GM04503 (cell line): ENCODE measurements at regions not wholly inside any gene's neighbourhood (a gene's known extent, or its start where the extent isn't known, plus 50 kb on each side); places are given as distances from the start of the nearest gene placed in this dataset.
"Not testable (repeated sequence)": the region's sequence is repeated elsewhere in the genome, so short reads cannot be mapped to it uniquely, and the experiment has no call there.

Source experiments
- DNase-seq: peaks from one replicate; pipeline ENCODE4 v3.0.0-alpha.2; 2012; ENCODE audit warnings: low read depth

DNA sequence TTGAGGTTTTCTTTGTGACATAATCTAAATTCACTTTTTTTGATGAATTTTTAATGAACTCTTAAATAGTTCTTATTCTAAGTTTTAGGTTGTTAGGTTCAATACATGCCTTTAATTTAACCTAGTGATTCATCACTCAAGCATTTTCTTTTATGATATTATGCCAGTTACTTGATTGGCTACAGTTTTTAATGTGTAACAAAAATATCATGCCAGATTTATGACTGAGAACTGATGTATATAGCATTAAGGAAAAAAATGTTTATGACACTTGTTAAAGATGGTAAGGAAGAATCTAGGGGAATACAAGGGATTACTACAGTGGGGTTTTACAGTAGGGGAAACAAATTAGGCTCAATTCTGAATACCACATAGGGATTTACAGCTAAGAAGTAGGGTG, 103.1 kb downstream of the VGLL3 start:
- DNase-seq: no peak

DNA sequence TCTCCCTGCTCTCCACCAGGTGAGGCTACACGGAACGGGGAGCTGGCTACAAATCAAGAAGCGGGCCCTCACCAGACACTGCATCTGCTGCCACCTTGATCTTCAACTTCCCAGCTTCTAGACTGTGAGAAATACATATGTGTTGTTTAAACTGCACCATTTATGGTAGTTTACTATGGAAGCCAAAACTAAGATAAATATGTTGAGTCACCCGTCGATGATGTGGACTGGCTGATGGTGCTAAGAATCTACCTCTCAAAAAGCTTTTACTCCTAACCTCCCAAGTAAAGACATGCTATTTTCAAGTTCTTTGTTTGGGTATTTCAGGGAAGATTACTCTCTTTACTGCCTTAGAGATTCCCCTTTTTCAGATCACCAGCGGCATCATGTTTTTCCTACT, 110.9 kb downstream of the VGLL3 start:
- no peak for DNase-seq

DNA sequence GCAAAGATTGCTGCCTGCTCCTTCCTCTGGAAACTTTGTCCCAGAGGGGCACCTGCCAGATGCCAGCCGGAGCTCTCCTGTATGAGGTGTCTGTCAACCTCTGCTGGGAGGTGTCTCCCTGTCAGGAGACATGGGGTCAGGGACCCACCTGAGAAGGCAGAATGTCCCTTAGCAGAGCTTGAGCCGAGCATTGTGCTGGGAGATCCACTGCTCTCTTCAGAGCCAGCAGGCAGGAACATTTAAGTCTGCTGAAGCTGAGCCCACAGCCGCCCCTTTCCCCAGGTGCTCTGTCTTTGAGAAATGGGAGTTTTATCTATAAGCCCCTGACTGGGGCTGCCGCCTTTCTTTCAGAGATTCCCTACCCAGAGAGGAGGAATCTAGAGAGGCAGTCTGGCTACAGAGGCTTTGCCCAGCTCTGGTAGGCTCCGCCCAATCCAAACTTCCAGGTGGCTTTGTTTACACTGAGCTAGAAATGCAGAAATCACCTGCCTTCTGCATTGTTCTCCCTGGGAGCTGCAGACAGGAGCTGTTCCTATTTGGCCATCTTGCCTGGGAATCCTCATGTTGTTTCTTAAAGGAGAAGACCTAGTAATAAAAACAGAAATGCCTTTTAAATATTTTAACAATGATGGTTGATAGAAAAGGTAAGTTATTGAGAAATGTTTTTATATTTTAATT, 114.3 kb downstream of the VGLL3 start:
- DNase-seq: not testable (repeated sequence)

DNA sequence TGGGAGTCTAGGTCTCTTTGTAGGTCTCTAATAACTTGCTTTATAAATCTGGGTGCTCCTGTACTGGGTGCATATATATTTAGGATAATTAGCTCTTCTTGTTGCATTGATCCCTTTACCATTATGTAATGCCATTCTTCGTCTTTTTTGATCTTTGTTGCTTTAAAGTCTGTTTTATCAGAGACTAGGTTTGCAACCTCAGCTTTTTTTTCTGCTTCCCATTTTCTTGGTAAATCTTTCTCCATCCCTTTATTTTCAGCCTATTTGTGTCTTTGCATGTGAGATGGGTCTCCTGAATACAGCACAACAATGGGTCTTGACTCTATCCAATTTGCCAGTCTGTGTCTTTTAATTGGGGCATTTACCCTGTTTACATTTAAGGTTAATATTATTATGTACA, 116.2 kb downstream of the VGLL3 start:
- DNase-seq: not testable (repeated sequence)

DNA sequence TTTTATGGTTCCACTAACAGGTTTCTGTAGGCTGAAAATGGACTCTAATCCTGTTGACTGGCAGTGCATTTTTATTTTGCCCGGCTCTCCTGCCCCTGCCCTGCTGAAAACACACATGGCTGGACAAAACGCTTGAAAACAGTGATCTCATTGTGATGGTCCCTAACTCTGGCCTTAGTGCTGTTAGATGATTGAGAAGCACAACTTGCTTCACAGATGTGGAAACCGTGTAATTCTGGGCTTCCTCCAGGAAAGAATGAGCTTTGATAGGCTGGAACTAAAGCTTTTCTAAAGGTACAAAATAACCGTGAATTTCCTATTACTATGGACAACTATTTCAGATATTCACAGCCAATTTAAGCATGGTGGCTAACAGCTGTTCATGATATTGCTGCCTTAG, 121.4 kb downstream of the VGLL3 start:
- no peak for DNase-seq

DNA sequence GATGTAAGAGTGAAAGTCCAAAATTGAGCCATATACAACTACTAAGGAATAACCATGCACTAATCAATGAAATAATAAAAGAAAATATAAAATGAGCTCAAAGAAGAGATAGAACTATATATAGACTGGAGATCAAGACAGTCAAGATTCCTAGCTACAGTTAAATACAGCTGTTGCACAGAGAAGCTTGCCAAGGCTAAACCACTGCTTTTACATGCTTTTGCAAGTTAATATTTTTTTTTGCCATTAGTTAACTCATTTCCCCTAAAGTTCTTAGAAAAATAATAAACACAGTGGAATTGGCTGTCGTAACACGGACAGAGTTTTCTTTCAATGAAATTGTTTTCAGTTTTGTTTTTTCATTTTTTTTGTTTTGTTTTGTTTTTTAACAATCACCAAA, 123.0 kb downstream of the VGLL3 start:
- DNase-seq: peak; percentile 37

DNA sequence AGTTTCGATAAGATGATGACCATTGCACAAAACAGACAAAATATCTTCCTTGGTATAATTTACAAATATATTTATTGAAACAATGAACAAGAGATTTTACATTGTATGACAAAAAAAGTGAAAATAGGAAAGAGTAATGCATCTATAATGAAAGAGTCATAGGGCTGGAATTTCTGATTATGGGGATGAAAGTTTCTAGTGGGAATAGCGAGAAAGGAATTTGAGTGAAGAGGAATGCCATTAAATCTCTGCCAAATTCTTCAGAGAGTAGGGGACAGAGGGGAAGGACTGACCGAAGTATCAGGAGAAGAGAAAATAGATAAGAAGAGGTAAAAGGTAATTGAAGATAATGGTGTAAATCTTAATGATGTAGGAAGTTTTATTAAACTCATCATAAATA, 125.4 kb downstream of the VGLL3 start:
- peak; percentile 37 for DNase-seq

DNA sequence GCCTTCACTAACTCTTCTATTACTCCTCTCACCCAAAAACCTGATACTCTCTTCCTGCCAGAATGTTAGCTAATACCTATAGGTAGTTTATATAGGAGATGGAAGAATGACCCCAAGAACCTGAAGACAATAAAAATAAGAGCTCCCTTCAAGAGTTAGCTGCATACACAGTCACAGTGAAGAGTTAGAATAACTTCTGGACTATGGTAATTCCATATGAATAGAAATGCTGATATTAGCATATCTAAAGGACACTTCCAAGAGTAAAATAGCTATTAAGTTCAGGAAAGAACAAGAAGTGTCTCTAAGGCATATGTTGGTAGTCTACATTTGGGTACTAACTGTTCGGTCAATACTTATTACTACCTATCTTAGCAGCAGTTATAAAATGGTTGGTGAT, 134.2 kb downstream of the VGLL3 start:
- no peak for DNase-seq

DNA sequence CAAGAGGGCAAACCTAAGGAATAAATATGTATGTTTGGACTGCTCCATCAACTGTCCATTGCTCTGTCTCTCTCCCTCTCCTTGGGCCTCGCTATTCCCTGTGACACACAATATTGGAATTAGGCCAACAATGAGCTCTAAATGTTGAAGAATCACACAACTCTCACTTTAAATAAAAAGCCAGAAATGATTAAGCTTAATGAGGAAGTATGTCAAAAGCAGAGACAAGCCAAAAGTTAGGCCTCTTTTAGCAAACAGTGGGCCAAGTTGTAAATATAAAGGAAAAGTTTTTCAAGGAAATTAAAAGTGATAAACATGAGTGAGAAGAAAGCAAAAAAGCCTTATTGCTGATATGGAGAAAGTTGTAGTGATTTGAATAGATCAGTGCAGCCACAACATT, 141.0 kb downstream of the VGLL3 start:
- no peak for DNase-seq

DNA sequence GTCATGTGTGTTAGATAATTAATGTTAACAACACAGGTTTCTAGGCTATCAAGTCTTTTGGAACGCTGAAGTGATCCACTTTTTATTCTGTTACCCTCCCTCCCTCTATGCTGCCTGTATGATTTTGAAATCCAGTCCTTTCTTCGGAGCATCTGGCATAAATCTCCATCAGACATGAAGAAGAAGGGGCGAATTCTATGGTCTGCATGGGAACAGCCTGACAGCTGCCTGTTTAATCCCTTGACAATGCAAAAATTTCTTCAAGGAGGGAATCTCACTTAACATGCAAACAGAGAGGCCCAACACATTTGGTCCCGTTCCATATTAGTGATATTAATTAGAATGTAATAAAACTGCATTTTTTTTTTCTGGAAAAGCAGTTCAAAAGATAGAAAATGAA, 145.2 kb downstream of the VGLL3 start:
- no peak for DNase-seq

DNA sequence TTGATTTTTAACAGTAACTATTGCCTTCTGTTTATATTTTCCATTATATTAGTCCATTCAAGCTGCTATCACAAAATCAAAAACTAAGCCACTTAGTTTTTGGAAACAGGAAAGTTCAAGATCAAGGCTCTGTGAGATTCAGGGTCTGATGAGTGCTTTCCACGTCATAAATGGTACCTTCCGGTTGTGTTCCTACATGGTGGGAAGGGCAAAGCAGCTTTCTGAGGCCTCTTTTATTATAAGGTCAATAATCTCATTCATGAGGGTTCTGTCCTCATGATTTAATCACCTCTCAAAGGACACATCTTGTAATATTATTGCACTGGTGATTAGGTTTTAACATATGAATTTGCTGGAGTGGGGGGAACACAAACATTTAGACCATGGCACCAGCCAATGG, 152.0 kb downstream of the VGLL3 start:
- no peak for DNase-seq

DNA sequence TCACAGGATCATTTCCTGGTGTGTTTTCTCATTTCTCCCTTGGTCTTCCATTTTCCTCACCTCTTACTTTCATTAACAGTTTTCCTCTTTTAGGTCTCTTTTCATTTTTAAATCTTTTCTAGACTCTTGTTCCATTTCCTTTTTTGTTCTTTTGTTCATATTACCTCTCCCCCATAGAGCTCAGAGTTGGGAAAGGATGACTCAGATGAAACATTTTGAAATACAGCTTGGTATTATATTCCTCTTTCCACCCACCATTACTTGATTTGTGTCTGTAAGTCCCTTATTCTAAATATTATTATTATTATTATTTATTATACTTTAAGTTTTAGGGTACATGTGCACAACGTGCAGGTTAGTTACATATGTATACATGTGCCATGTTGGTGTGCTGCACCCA, 153.1 kb downstream of the VGLL3 start:
- DNase-seq: no peak

DNA sequence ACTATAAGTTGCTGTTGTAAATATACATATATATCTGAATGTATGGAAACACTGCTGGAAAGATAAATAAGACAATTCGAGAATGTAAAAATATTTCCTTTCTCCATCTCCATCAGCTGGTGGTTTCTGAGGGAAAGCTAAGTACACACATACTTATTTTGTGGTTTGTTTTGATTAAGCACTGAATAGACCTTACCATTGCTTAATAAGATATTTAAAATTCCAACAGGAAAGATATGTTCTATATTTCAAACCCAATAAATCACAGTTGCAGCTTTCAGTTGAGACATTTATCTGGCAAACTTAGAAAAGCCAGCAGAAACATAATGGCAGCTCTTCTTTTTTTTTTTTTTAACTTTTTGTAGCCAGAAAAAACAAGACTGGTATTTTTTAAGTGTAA, 160.4 kb downstream of the VGLL3 start:
- DNase-seq: peak; percentile 21

DNA sequence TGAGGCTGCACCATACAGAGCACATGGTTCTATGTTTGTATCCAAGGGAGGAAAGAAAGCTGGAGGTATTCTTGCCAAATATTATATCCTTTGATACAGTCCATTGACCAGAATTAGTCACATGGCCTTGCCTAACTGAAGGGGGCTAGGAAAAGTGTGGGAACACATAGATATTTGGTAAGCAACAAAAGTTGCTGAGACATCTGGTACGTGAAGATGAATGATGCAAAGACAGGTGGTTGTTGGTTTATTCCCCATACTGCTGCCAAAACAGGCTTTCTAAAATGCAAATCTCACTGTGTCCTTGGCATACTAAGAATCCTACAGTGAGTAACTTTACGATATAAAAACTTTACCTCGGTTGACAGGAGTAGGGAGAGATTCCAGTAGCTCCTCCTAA, 162.2 kb downstream of the VGLL3 start:
- no peak for DNase-seq

DNA sequence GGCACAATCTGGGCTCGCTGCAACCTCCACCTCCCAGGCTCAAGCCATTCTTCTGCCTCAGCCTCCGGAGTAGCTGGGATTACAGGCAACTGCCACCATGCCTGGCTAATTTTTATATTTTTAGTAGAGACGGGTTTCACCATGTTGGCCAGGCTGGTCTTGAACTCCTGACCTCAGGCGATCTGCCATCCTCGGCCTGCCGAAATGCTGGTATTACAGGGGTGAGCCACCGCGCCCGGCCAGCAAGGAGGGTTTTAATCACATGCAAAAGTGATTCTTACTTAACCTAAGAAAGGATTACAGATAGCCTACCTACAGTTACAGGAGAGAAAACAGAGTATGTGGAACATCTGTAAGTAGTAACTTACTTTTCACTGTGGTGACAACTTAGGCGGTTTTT, 163.4 kb downstream of the VGLL3 start:
- not testable (repeated sequence) for DNase-seq

DNA sequence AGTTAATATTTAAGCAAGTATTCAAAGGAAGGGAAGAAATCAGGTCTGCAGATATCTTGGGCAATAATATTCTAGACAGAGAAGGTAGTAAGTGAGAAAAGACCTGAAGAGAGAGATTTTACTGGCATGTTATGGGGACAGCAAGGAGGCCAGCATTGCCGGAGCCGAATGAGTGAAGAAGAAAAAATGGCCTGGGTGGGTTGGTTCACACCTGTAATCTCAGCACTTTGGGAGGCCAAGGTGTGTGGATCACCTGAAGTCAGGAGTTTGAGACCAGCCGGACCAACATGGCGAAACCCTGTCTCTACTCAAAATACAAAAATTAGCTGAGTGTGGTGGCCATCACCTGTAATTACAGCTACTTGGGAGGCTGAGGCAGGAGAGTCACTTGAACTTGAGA, 164.7 kb downstream of the VGLL3 start:
- no peak for DNase-seq

DNA sequence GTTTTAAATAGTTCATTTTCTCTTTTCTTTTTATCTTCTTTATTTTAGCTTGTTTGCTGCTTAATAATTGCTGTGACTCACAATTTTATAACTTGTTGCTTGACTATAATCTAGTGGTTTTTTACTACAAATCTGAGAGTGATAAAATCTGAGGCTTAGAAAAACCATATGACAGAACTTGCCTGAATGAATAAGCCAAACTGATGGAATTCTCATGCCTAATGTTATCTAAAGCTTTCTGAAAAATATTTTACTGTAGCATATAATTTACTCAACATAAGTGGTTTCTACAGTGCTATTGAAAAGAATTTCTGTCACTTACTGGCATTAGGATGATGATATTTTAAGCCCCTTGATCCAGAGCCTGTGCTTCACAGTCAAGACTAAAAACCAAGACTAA, 175.1 kb downstream of the VGLL3 start:
- DNase-seq: peak; percentile 27

DNA sequence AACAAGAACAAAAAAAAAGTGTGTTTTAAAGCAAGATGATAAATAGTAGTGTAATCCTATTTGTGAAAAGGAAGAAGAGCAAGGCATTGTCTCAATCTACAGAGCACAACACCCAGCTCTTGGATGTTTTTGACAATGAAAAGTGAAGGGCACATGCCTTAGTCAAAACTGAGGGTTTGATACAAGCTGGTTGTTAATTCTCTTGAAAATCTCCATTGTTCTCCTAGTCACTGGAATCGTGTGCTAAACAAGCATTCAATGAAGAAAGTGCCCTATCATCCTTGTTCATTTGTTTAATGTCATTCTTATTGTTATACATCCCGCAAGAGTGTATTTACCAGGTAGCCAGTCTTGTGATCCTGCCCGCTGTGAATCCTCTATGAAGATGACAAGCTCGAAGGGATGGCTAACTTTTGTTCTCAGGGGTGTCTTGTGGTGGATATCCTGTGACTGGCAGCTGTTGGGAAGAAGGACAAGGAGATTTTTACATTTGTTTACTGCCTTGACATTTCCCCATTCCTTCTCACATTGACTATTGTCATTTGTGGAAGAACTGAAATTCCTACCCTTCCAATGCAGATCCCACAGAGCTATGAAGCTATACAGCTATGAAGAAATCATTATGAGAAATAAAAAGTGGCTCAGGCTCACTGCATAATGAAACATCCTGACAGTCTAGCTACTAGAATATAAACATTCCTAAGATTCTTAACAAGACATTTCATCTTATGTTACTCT, 175.9 kb downstream of the VGLL3 start:
- DNase-seq: peak; percentile 37

DNA sequence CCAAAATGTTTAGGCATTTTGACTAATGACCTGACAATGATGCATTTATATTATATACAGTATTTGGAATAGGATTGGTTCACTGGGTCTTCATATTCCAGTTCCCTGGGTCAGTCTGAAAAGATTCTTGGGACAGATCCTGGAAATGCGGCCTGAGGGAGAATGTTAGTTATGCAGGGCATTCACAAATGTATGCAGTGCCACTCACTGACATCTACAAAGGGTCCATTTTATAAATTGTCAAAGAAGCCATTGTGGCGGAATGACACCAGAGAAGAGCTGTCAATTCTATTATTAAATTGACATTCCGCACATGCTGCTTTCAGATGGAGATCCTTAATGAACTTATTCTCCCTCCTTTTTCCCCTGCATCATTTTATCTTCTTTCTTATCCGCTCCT, 176.6 kb downstream of the VGLL3 start:
- DNase-seq: no peak

DNA sequence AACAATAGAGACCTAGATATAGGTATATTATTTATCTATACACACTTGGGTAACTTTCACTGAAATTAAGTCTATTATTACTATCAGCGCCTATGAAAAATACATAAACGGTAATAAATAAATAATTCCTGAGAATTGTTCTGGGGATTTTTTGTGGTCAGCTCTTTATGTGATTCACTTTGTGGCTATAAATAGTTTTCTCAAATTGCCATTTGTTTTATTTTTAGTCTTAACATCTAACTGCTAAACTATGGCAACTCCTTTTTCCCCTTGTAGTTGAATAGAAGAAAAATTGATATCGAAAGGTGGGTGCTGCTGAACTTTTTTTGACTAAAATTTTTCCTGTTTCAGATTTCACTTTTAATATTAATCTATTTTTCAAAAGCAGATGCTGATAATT, 189.0 kb downstream of the VGLL3 start:
- DNase-seq: no peak

DNA sequence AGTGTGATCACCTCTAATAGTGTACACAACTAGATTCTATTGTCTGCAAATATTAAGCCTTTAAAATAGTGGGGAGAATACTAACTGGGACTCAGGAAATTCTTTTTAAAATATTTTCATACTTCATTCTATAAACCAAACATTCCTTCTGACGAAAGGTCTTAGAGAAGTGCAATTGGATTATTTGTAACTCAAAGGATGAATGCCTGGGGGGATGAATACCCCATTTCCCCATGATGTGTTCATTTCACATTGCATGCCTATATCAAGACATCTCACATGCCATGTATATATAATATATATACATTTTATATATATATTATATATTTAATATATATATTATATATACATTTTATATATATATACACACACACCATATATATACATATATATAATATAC, 189.9 kb downstream of the VGLL3 start:
- no peak for DNase-seq

DNA sequence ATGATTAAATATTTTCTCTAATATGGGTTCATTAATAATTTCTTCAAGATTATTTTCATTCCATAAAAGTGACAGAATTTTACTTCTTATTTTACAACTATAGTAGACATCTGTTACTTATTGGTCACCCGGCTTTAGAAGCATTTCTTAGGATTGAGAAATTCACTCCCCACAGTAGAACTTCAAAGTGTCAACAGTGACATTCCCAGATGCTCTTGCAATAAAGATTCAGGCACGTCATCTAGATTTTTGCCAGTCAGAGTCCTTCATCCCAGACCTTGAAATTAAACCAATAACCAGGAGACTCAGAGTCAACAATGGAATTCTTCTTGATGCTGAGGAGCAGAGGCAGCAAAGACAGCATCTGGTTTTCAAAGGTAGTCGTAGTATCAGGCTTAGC, 190.8 kb downstream of the VGLL3 start:
- peak; percentile 51 for DNase-seq

DNA sequence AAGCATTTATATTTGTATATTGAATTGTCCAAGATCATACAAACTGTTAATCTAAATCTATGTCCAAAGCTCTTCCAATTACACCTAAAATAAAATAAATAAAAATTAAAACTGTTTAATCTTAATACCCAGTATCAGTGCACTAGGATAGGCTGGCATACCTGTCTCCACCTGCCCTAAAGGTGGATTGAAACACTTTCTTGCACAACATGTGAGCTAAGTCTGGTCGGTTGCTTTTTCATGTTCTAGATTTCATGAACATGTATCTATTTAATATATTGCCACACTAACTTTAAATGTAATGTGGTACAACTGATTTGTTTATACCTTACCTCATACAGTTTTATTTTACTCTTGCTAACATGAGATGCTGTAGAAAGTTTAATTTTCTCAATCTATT, 193.0 kb downstream of the VGLL3 start:
- no peak for DNase-seq
